ENCODE measurements at regions not wholly inside any gene's neighbourhood (a gene's known extent, or its start where the extent isn't known, plus 50 kb on each side); places are given as distances from the start of the nearest gene placed in this dataset.

DNA sequence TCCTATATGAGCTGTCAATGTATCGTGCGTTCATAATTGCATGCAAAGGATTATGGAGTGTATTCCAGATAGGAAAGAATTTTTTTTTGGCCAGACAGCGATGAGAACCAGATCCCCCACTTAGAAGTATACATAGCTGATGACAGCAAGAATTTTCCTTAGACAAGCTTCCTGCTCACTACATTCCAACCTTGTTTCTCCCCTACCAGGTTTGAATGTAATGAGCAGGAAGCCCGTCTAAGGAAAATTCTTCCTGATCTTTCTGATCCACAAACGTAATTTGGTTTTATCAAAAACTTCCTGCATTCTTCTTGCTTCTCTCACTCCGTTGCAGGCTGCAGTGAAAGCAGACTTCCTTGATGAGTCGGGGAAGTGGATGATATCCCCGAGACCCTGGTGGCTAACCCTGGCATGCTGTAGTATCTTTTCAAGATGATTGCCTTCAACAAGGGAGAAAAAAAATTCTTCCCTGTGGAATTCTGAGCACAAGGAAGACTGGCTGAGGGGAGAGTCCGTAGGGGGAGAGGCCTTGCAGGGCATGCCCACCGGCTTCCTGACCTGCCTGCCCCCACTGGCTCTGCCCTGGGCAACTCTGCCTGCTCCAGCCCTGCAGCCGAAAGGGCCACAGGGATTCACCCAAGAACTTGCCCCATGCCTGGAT lies 243.1 kb downstream of the TLE3 start:
- TF ChIP-seq, protein P1, sequence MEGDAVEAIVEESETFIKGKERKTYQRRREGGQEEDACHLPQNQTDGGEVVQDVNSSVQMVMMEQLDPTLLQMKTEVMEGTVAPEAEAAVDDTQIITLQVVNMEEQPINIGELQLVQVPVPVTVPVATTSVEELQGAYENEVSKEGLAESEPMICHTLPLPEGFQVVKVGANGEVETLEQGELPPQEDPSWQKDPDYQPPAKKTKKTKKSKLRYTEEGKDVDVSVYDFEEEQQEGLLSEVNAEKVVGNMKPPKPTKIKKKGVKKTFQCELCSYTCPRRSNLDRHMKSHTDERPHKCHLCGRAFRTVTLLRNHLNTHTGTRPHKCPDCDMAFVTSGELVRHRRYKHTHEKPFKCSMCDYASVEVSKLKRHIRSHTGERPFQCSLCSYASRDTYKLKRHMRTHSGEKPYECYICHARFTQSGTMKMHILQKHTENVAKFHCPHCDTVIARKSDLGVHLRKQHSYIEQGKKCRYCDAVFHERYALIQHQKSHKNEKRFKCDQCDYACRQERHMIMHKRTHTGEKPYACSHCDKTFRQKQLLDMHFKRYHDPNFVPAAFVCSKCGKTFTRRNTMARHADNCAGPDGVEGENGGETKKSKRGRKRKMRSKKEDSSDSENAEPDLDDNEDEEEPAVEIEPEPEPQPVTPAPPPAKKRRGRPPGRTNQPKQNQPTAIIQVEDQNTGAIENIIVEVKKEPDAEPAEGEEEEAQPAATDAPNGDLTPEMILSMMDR (IDR thresholded peaks at IDR 0.05; ENCODE audit: borderline replicate concordance, extremely low read depth, low read length, poor library complexity, severe bottlenecking): no peak
- no peak for TF ChIP-seq EZH2 (IDR thresholded peaks at IDR 0.05; ENCODE audit: borderline replicate concordance, low read depth, low read length, severe bottlenecking)
